Retinal pigment epithelial cell (primary cell): ENCODE measurements at regions not wholly inside any gene's neighbourhood (a gene's known extent, or its start where the extent isn't known, plus 50 kb on each side); places are given as distances from the start of the nearest gene placed in this dataset.
"Not testable (repeated sequence)": the region's sequence is repeated elsewhere in the genome, so short reads cannot be mapped to it uniquely, and the experiment has no call there.

Experiments
- DNase-seq: peaks from one replicate; pipeline ENCODE4 v3.0.0-alpha.2; 2010; ENCODE audit warnings: low read depth
- H3K4me3 ChIP-seq: 2 replicates; pipeline ENCODE4 v1.5.1; 2011; ENCODE audit warnings: mild to moderate bottlenecking, low read length, control low read depth, moderate library complexity
- TF ChIP-seq, protein P1 (sequence below): conservative IDR thresholded peaks from 2 replicates; pipeline ENCODE4 v1.5.1; 2011; ENCODE audit warnings: low read depth, low read length, control low read depth, inconsistent platforms

DNA sequence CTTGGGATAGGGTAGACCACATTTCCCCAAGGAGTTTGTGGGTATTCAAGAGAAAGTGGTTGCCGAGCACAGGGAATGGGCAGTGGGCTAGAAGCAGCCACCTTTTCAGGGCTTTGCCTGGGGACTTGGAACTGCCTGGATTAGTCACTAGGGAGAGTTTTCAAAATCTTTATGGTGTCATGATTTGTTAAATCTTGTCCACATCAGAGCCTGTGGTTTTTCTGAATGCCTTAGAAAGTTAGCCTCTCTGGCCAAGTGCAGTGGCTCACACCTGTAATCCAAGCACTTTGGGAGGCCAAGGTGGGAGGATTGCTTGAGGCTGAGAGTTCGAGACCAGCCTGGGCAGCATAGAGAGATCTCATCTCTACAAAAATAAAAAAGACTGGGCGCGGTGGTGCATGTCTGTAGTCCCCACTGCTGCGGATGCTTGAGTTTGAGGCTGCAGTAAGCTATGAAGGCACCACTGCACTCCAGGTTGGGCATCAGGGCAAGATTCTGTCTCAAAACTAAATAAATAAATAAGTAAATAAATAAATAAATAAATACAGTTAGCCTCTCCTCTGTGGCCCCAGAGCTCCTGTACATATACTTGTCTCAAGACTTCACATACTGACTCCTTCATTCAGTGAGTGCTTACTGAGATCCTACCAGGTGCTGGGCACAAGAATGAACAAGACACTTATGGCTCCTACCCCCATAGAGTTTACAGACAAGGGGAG is 76.3 kb upstream of the HNF1B start:
- no peak for DNase-seq
- TF ChIP-seq, protein P1, sequence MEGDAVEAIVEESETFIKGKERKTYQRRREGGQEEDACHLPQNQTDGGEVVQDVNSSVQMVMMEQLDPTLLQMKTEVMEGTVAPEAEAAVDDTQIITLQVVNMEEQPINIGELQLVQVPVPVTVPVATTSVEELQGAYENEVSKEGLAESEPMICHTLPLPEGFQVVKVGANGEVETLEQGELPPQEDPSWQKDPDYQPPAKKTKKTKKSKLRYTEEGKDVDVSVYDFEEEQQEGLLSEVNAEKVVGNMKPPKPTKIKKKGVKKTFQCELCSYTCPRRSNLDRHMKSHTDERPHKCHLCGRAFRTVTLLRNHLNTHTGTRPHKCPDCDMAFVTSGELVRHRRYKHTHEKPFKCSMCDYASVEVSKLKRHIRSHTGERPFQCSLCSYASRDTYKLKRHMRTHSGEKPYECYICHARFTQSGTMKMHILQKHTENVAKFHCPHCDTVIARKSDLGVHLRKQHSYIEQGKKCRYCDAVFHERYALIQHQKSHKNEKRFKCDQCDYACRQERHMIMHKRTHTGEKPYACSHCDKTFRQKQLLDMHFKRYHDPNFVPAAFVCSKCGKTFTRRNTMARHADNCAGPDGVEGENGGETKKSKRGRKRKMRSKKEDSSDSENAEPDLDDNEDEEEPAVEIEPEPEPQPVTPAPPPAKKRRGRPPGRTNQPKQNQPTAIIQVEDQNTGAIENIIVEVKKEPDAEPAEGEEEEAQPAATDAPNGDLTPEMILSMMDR, result no peak
- no peak overlapping the region for H3K4me3 ChIP-seq

DNA sequence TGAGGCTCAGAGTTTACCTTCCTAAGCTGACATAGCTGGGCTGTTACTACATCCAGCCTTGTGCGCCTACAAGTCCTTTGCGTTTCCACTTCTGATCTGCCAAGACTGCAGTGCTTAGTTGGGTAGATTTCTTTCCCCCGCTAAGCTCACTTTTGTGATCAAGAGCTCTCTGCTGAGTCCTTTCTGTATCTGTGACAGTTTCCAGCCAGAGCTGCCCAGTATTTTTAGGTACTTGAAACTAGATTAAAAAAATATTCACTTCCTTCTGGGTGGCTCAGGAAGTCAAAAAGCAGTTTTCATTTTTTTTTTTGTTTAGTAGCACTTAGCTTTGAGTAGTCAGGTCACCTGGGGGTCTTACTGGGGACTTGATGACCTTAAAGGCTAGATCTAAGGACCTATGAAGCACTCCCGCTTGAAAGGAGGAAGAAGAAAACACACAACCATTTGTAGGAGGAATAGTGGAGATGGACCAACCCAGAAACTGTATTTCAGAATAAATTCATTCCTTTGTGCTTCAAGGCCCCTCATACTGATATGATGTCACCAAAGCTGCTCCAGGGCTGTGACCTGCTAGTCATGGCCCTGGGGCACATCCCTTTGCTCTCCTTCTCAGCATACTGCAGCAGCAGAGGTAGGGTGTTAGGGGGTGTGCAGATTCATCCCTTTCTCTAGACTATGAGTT is 75.6 kb upstream of the HNF1B start:
- no peak overlapping the region for H3K4me3 ChIP-seq
- no peak for DNase-seq
- TF ChIP-seq, protein P1, result no peak

DNA sequence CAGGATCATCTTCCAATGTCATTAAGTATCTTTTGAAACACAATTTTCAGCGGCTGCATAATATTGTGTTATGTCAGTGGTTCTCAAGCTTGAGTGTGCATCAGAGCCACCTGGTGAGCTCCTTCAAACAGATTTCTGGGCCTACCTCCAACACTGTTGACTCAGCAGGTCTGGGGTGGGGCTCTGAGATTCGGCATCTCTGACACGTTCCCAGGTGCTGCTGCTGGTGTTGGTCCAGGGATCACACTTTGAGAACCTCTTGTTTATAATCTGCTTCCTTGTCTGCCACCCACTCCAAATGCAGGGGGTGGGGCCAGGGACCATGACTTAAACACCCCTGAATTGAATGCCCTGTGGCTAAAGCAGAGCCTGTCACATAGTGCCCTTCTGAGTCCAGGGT is 73.8 kb upstream of the HNF1B start:
- DNase-seq, result no peak
- H3K4me3 ChIP-seq, result no peak overlapping the region
- TF ChIP-seq, protein P1, result no peak

DNA sequence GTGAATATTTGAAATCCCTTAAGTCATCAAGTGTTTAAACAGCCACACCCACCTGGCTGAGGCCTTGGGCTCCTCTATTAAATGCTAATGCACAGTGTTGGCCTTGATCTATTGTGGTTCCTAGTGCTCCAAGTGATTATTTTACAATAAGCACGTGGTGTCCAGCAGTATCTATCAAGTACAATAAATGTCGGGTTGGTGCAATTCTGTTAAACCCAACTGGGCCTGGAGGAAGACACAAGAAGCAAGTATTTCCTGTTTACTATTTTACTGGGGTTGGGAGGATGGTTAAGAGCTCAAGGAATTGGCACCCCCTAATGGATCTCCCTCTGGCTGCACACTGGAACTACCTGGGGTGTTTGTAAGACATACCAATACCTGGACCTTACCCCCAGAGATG is 72.1 kb upstream of the HNF1B start:
- no peak for DNase-seq
- TF ChIP-seq, protein P1, result no peak
- no peak overlapping the region for H3K4me3 ChIP-seq

DNA sequence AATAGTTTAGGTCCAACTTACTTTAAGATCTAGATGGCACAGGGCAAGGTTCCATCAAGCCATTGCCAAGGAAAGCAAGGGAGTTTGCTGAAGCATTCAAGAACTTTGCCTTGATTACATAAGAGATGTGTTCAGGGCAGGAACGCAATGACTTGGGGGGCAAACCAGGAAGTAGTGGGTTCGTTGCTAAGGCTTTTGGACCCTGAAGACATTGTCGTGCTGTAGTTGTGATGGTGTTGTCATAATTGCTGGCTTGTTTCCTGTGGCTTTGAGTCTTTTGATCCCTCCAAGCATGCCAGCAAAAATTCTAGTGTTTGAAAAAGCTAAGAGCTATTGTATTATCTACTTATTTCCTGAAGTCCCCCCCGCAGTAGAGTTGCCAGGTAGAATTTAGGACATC is 70.7 kb upstream of the HNF1B start:
- no peak overlapping the region for H3K4me3 ChIP-seq
- no peak for DNase-seq
- TF ChIP-seq, protein P1, result no peak

DNA sequence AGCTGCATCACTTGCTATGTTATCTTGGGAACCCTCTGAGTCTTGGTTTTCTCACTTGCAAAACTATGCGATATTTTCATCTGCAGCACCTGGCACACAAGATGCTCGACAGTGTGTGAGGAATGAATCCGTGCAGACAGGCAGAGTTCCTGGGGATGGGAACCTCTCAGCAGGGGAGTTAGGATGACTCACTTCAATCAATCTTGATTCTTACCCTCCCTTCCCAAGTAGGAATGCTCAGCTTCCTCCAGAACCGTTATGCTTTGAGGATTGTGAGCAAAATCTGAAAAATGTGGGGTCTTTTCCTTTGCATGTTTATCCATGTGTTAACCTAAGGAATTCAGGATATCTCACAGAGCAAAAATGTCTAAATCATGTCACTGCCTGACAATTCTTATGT is 68.9 kb upstream of the HNF1B start:
- no peak overlapping the region for H3K4me3 ChIP-seq
- DNase-seq, result no peak
- TF ChIP-seq, protein P1, result no peak

DNA sequence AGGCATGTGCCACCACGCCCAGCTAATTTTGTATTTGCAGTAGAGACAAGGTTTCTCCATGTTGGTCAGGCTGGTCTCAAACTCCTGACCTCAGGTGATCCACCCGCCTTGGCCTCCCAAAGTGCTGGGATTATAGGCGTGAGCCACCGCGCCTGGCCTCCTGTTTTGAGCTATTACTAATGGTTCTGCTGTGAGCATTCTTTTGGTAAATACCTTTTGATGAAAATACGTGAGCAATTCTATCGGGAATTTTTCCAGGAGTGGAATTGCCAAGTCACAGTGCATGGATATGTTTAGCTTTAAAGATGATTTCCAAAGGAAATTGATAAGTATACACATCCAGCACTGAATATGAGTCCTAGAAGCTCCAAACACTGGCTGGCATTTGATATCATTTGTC is 64.0 kb upstream of the HNF1B start:
- not testable (repeated sequence) for H3K4me3 ChIP-seq, DNase-seq
